Stimulated activated CD4-positive, alpha-beta T cell treated with anti-CD3 and anti-CD28 coated beads, Interleukin-15, amount 100 ng/mL, for 48 hours (primary cell): ENCODE measurements at regions not wholly inside any gene's neighbourhood (a gene's known extent, or its start where the extent isn't known, plus 50 kb on each side); places are given as distances from the start of the nearest gene placed in this dataset.
A peak's percentile ranks its signal among the peaks of the same experiment; 100 is the strongest.

Source experiments
- DNase-seq, 2 donors: peaks; one replicate each; pipeline ENCODE4 v3.0.0-alpha.2; 2020; ENCODE audit warnings: low read depth in 2 of 2

GRCh38 chr2:238700506-238701340 is 147.2 kb upstream of the TWIST2 start:
- DNase-seq, result no peak

DNA sequence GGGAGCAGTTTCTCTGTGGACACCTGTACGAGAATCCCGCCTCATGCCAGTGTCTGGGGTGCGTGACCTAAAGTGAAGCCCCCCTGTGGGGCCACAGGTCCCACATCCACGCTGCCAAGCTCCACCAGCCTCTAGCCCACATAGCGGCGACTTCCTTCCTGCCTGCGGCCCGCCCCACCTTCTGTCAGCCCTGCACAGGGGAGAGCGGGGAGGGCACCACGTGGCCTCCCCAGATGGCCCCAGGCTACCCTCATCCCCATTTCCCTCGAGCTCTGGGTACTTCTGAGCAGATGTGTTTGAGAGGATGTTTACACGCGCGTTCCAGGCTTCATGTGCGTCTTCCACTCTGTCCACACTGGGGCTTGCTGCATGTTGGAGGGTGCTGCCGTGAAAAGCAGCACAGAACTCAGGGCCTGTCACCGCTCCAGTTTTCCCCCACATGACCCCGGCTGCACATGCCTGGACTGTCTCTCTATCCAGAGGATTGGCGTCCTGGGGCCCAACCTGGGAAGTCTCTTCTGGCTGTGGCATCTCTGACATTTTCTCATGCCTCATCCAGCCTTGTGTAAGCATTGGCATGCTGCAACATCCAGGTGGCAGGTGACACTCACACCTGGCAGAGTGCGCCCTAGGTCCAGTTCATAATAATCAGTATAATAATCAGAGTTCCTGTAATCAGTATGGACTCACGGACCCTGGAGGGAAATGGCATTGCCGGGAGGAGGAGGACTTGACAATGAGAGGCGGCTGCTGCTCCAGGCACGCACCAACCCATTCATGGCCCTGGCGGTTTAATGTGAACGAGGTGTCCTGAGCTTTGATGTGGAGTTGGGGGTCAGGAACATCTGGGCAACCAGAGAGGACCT is 146.3 kb upstream of the TWIST2 start:
- DNase-seq, result no peak

GRCh38 chr2:238702276-238703052 is 145.4 kb upstream of the TWIST2 start:
- DNase-seq, result no peak

DNA sequence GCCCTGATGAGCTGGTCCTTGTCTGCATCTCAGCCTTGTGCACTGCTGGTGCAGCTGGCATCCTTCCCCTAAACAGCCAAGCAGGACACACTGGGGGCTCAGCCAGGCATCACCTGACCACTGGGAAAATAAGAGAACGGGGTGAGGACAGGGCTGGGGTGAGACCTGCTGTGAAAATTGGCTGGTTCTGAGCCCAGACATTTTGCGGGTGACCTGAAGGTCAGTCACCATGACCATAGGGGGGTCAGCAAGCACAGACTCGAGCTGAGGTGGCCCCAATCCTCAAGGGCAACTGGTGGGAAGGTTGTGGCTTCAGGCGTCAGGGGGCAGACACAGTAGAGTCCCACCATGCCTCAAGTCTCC is 144.9 kb upstream of the TWIST2 start:
- DNase-seq, result no peak

DNA sequence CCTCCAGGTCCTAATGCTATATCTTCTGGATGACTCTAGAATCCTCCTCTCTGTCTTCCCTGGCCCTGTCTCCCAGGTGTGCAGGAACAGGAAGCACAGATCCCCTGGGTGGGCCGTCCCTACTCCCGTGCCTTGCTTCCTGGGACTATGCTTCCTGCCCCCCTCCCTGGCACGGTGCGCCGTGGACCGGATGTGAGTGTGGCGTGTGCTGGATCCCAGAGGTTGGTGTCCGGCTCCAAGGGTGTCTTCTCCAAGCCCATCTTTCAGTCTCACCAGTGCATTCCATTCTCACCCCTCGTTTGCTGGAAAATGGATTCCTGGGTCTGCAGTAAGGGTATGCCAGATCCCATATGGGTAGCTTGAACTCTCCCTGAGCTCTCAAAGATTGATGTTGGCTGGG is 144.4 kb upstream of the TWIST2 start:
- no peak for DNase-seq

DNA sequence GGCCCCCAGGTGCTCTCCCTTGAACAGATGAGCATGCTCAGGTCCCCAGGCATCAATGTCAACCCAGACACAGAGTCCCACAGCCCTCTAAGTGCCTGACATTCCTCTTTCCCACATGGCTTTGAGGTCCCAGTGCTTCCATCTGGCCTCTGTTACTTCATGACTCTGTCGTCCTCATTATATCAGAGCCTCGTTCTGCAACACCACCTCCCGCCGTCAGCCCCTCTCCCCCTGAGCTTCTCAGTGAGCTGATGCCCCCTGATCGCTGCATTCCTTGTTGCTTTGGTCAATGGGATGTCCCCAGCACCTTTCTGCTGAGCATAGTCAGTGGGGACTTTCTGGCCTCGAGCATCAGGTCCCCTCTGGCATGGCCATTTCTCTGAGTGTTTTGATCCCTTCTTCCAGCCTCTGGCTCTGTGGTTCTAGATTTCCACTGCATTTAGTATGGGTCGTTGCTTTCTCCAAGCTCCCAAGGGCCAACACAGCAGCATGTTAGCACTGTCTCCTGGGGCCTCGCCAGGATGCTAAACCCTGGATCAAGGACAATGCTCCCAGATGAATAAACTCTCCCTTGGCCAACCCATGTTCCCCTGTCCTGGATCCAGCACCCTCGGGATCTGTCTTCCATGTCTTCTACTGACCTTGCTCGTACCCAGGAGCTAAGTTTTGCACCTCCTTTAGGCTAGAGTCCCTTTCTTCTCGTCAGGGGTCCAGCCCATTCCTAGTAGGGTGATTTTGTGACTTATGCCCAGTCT is 143.2 kb upstream of the TWIST2 start:
- DNase-seq, result no peak

DNA sequence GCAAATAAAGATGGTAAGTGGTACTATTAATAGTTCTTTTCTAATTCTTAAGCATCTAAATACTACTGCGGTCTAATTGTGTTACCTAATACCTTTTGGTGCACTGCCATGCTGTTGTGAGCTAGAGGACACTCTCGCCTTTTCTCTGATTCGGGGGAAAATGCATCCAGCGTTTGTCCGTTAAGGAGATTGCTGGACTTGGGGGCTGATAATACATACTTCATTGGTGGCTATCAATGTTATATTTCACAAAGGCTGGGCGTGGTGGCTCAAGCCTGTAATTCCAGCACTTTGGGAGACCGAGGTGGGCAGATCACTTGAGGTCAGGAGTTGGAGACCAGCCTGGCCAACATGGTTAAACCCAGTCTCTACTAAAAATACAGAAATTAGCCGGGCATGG is 141.7 kb upstream of the TWIST2 start:
- no peak for DNase-seq

DNA sequence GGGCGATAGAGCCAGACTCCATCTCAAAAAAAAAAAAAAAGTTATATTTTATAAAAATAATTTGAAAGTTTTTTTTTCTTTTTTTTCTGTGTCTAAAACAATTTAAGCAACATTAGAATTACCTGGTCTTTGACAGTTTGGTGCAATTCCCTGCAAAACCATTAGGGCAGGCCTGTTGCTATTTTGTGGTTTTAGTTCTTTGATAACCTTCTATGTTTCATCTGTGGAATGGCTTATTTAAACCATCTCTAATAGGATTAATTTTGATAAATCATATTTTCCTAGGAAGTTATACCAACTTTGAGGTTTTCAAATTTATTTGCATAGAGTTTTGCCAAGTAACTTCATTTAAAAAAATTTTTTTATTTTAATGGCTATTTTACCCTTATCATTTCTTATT is 141.2 kb upstream of the TWIST2 start:
- DNase-seq, result no peak

GRCh38 chr2:238709325-238710025 is 138.4 kb upstream of the TWIST2 start:
- DNase-seq, result no peak

- DNase-seq, result no peak
Observed at GRCh38 chr2:238710032-238710735, 137.7 kb upstream of the TWIST2 start.

DNA sequence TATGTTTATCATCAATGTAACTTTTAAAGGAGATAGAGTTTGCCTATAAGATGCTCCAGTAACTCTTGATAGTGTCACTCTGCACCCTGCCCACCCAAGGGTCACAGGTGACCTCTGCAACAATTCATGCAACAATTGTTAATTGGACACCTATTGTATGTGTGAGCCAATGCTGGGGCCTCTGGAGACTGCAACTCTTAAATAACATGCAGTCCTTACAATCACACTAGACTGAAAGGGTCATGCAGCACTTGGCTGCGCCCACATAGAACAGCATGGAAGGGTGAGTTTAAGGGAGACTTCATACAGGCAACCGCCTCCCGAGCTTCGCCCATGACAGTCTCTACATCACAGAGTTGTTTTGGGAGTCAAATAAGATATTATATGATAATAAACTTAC is 137.1 kb upstream of the TWIST2 start:
- DNase-seq, result no peak

DNA sequence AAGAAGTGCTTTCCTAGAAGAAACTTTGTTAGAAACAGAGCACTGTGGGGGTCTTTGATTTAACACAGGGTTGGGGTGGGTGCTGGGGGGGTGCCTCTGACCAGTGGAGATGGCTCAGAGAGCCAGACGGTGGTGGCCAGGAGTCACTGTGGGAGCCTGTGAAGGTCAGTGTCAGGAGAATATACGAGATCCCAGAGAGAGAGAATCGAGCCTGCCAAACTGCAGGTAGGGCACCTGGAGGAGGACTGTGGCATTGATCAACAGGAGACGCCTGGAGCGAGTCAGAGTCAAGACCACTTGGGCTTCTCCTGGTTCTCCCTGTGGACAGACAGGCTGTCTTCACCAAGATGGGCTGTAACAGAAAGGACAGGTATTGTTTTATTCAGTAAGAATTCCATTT is 136.5 kb upstream of the TWIST2 start:
- no peak for DNase-seq

DNA sequence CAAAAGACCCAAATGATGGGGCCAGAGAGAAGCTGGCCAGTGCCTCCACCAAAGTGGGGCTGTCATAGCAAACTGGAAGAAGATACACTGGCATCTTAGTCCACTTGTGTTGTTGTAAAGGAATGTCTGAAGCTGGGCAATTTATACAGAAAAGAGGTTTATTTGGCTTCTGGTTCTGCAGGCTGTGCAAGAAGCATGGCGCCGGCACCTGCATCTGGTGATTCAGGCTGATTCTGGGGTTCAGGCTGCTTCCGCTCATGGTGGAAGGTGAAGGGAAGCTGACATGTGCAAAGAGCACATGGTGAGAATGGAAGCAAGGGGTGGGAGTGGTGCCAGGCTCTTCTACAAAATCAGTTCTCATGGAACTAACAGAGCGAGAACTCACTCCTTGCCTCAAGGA is 135.9 kb upstream of the TWIST2 start:
- no peak for DNase-seq

GRCh38 chr2:238713198-238713826 is 134.6 kb upstream of the TWIST2 start:
- no peak for DNase-seq

- no peak for DNase-seq
Observed at GRCh38 chr2:238714038-238714528, 133.8 kb upstream of the TWIST2 start.

- DNase-seq, result no peak
Observed at GRCh38 chr2:238716171-238716570, 131.7 kb upstream of the TWIST2 start.

DNA sequence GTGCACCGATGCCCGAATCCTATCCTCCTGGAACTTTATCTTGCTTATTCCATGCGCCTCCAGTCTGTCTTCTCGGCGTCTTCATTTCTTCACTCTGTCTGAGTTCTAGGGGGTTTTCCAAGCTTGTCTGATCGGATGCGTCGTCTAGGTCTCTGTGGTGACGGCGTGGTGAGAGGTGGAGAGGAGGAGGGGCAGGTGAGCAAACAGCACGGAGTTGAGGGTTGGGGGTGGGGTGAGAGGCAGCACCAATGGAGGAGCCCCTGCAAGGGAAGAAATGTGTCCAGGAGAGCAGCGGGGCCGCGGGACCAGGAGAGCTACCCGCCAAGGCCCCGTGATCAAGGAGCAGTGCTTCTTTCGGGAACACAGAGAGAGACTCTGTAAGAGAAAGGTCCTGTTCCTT is 131.3 kb upstream of the TWIST2 start:
- DNase-seq, result no peak

DNA sequence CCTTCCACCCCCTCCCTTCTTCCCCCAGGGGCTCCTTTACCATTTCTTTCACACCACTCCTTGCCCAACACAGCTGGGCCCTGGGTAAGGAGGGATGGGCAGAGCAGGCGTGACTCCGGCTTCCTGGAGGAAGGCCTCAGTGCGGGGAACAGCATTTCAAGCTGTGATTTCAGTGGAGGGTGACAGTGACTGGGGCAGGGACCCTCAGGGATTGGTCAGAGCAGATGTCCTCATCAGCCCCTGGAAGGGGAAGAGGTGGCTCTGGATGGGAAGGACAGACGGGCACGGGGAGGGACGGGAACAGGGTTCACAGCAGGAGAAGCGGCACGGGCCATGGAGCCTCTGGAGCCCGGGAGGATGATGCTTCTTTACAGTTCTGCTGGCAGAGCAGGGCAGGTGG is 130.8 kb upstream of the TWIST2 start:
- no peak for DNase-seq

DNA sequence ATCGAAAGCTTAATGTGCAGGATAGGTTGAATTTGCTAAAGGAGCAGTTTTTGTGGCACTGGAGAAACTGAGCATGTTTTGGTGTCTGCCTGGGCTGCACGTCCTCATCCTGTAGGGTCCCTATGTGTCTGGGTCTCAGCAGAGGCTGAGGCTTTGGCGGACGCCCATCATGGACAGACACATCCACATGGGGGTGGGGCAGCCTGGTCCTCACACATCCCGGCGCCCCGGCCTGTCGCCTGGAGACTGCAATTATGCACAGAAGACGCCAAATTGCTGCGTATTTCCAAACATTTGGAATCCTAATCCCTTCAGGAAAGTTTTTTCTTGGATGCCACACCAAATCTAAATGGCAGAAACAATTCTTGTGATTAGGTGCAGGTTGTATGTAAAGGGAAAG is 128.2 kb upstream of the TWIST2 start:
- no peak for DNase-seq

DNA sequence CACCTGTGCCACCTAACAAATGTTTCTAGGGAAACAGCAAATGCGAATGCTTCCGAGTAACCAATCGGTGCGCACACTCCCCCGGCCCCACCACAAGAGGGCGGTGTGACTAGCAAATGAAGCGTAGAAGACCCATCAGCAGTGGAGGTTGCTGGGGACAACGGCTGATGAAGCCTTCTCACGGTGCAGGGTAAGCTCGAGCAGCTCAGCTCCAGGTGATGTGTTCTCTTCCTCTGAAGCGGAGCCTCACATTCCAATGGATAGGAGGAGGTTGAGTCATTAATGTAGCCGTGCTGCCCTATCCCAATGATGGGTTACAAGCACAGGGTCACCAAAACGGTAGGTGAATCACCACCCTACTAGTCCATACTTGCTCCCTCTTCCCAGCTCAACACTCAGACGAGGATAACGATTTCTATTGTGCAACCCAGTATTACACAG is 127.6 kb upstream of the TWIST2 start:
- peak; percentile 11 to 48 for DNase-seq
